HUDEP-2 (cell line): ENCODE measurements at regions not wholly inside any gene's neighbourhood (a gene's known extent, or its start where the extent isn't known, plus 50 kb on each side); places are given as distances from the start of the nearest gene placed in this dataset.
"Not testable (repeated sequence)": the region's sequence is repeated elsewhere in the genome, so short reads cannot be mapped to it uniquely, and the experiment has no call there.

Experiments
- DNase-seq, 76 experiments: peaks; one replicate each; lab custom pipeline; 2025; ENCODE audit not compliant: unreplicated experiment in 76 of 76; lab: John Stamatoyannopoulos, UW

- no peak for DNase-seq
Measured at GRCh38 chr14:26319139-26319864, 278.5 kb downstream of the NOVA1 start.

GRCh38 chr14:26304056-26304455 is 293.8 kb downstream of the NOVA1 start:
- DNase-seq: no peak

GRCh38 chr14:26293909-26294308 is 303.9 kb downstream of the NOVA1 start:
- DNase-seq: no peak

- no peak for DNase-seq
Measured at GRCh38 chr14:26289891-26290486, 307.8 kb downstream of the NOVA1 start.

- no peak for DNase-seq
Measured at GRCh38 chr14:26286913-26287205, 311.0 kb downstream of the NOVA1 start.

GRCh38 chr14:26286081-26286912 is 311.5 kb downstream of the NOVA1 start:
- no peak for DNase-seq

- DNase-seq: no peak
Measured at GRCh38 chr14:26282578-26282977, 315.3 kb downstream of the NOVA1 start.

GRCh38 chr14:26282011-26282410 is 315.8 kb downstream of the NOVA1 start:
- DNase-seq: not testable (repeated sequence)

- peak in 13 of 76 experiments; percentile 1 to 53 (median 22) for DNase-seq
Measured at GRCh38 chr14:26281280-26281998, 316.4 kb downstream of the NOVA1 start.

- DNase-seq: no peak
Measured at GRCh38 chr14:26276757-26277156, 321.1 kb downstream of the NOVA1 start.

GRCh38 chr14:26265170-26265685 is 332.6 kb downstream of the NOVA1 start:
- DNase-seq: no peak

GRCh38 chr14:26261368-26262122 is 336.3 kb downstream of the NOVA1 start:
- no peak for DNase-seq

GRCh38 chr14:26255213-26255612 is 342.6 kb downstream of the NOVA1 start:
- no peak for DNase-seq

- DNase-seq: no peak
Measured at GRCh38 chr14:26252176-26252575, 345.7 kb downstream of the NOVA1 start.

GRCh38 chr14:26233118-26233517 is 364.7 kb downstream of the NOVA1 start:
- DNase-seq: no peak

- no peak for DNase-seq
Measured at GRCh38 chr14:26218861-26219260, 379.0 kb downstream of the NOVA1 start.

GRCh38 chr14:26217778-26218177 is 380.1 kb downstream of the NOVA1 start:
- no peak for DNase-seq

GRCh38 chr14:26216786-26217185 is 381.0 kb downstream of the NOVA1 start:
- DNase-seq: no peak

GRCh38 chr14:26213846-26214575 is 383.8 kb downstream of the NOVA1 start:
- no peak for DNase-seq

- no peak for DNase-seq
Measured at GRCh38 chr14:26209699-26210098, 388.1 kb downstream of the NOVA1 start.
